ENCODE measurements at regions not wholly inside any gene's neighbourhood (a gene's known extent, or its start where the extent isn't known, plus 50 kb on each side); places are given as distances from the start of the nearest gene placed in this dataset.

- DNase-seq (ENCODE audit: low spot score) = no peak
Observed at GRCh38 chr12:5227708-5228373, 184.2 kb downstream of the KCNA5 start.

GRCh38 chr12:5230156-5230555 is 186.5 kb downstream of the KCNA5 start:
- DNase-seq (ENCODE audit: low spot score) = no peak

- no peak for DNase-seq (ENCODE audit: low spot score)
Observed at GRCh38 chr12:5230861-5231260, 187.2 kb downstream of the KCNA5 start.

GRCh38 chr12:5232291-5232690 is 188.6 kb downstream of the KCNA5 start:
- no peak for DNase-seq (ENCODE audit: low spot score)

- no peak for DNase-seq (ENCODE audit: low spot score)
Observed at GRCh38 chr12:5232826-5233500, 189.3 kb downstream of the KCNA5 start.

GRCh38 chr12:5236022-5236640 is 192.5 kb downstream of the KCNA5 start:
- no peak for DNase-seq (ENCODE audit: low spot score)

- DNase-seq (ENCODE audit: low spot score) = no peak
Observed at GRCh38 chr12:5242440-5242839, 189.5 kb upstream of the NTF3 start.

- DNase-seq (ENCODE audit: low spot score) = no peak
Observed at GRCh38 chr12:5243014-5243413, 188.9 kb upstream of the NTF3 start.

GRCh38 chr12:5244513-5244972 is 187.4 kb upstream of the NTF3 start:
- no peak for DNase-seq (ENCODE audit: low spot score)

- DNase-seq (ENCODE audit: low spot score) = no peak
Observed at GRCh38 chr12:5246196-5246595, 185.7 kb upstream of the NTF3 start.

- no peak for DNase-seq (ENCODE audit: low spot score)
Observed at GRCh38 chr12:5247144-5247543, 184.8 kb upstream of the NTF3 start.

- DNase-seq (ENCODE audit: low spot score) = no peak
Observed at GRCh38 chr12:5248230-5248629, 183.7 kb upstream of the NTF3 start.

GRCh38 chr12:5248999-5249526 is 182.8 kb upstream of the NTF3 start:
- no peak for DNase-seq (ENCODE audit: low spot score)

GRCh38 chr12:5251092-5251491 is 180.8 kb upstream of the NTF3 start:
- no peak for DNase-seq (ENCODE audit: low spot score)

GRCh38 chr12:5251786-5252185 is 180.1 kb upstream of the NTF3 start:
- DNase-seq (ENCODE audit: low spot score) = no peak

- DNase-seq (ENCODE audit: low spot score) = no peak
Observed at GRCh38 chr12:5254703-5255102, 177.2 kb upstream of the NTF3 start.

- DNase-seq (ENCODE audit: low spot score) = no peak
Observed at GRCh38 chr12:5257763-5258495, 174.0 kb upstream of the NTF3 start.

- DNase-seq (ENCODE audit: low spot score) = no peak
Observed at GRCh38 chr12:5258498-5258897, 173.4 kb upstream of the NTF3 start.

- DNase-seq (ENCODE audit: low spot score) = no peak
Observed at GRCh38 chr12:5258926-5259325, 173.0 kb upstream of the NTF3 start.

- DNase-seq (ENCODE audit: low spot score) = no peak
Observed at GRCh38 chr12:5259523-5259922, 172.4 kb upstream of the NTF3 start.

GRCh38 chr12:5260086-5260485 is 171.8 kb upstream of the NTF3 start:
- no peak for DNase-seq (ENCODE audit: low spot score)

GRCh38 chr12:5260591-5261086 is 171.3 kb upstream of the NTF3 start:
- DNase-seq (ENCODE audit: low spot score) = no peak
